Right lobe of liver (tissue), 6 donors: ENCODE measurements at regions not wholly inside any gene's neighbourhood (a gene's known extent, or its start where the extent isn't known, plus 50 kb on each side); places are given as distances from the start of the nearest gene placed in this dataset.

ENCODE experiments used
- ATAC-seq, 4 donors: fragments of 200-7000 bp; cut with Tn5 transposase; one replicate each; pipeline ENCODE4 v1.9.1; 2020; ENCODE audit warnings: mild to moderate bottlenecking in 4 of 4, moderate library complexity in 4 of 4
- DNase-seq, 3 donors: peaks; one replicate each; pipeline ENCODE4 v3.0.0-alpha.2; 2020
- H3K27ac ChIP-seq, 3 donors: fragments of 200-600 bp; one replicate each; pipeline ENCODE4 v1.8.0; 2022
- H3K27me3 ChIP-seq, 2 donors: fragments of 200-600 bp; one replicate each; pipeline ENCODE4 v1.8.0; 2022
- H3K36me3 ChIP-seq, 4 donors: fragments of 200-600 bp; sonication (generic) in 1 of 4; one replicate each; pipeline versions ENCODE4 v1.5.1 to v1.8.0; 2017 to 2022; ENCODE audit warnings: control low read depth in 1 of 4
- H3K4me1 ChIP-seq, 4 donors: fragments of 200-600 bp; sonication (generic) in 1 of 4; one replicate each; pipeline versions ENCODE4 v1.5.1 to v1.8.0; 2017 to 2022; ENCODE audit warnings: control low read depth in 1 of 4
- H3K4me3 ChIP-seq, 3 donors: fragments of 200-600 bp; one replicate each; pipeline ENCODE4 v1.8.0; 2022
- H3K9me3 ChIP-seq, 4 donors: fragments of 200-600 bp; sonication (generic) in 1 of 4; one replicate each; pipeline versions ENCODE4 v1.5.1 to v1.8.0; 2017 to 2022; ENCODE audit warnings: control low read depth in 1 of 4
- CTCF ChIP-seq, 4 donors: fragments of 200-600 bp in 3 of 4; fragments of 450-650 bp in 1 of 4; IDR thresholded peaks; one replicate each; pipeline versions ENCODE4 v1.5.1 to v1.8.0; 2016 to 2022; ENCODE audit warnings: antibody characterized with exemption in 4 of 4, mild to moderate bottlenecking in 2 of 4
- POLR2A ChIP-seq: fragments of 450-650 bp; IDR thresholded peaks from one replicate; pipeline ENCODE4 v1.6.1; 2017; ENCODE audit warnings: antibody characterized with exemption, mild to moderate bottlenecking
- whole genome bisulfite sequencing: methylation state at CpG from one replicate; pipeline ENCODE4 v1.1.6; 2018; ENCODE audit warnings: low coverage, low lambda C conversion rate; ENCODE audit not compliant: insufficient coverage; ENCODE audit errors: missing lambda C conversion rate; 5-methylcytosine and 5-hydroxymethylcytosine counted together
- intact Hi-C, 2 donors: fragments of 100-400 bp; cut with DNase I; formaldehyde crosslinking; loops; one replicate each; pipeline versions ENCODE4 v1.11.2 to v1.14.1; 2022
- donor health status: DM: no; HTN: yes; CAD: no.
- donor health status: DM: no; HTN: no; CAD: no.
- donor health status: DM: no; HTN: no; CAD: no.
- donor health status: DM: no; HTN: yes; CAD: no.
- donor health status: DM: no; HTN: yes; CAD: no.

GRCh38 chr7:81349044-81349443 is 420.8 kb downstream of the HGF start:
- 76% methylated on average over 5 of the region's 5 CpGs for WGBS
- ATAC-seq (no peak), DNase-seq (no peak)
- H3K27ac ChIP-seq: no peak overlapping the region
- H3K9me3 ChIP-seq: no peaks in the 10 kb centered on the region
- intact Hi-C loops: no loop called here
- no peaks in the 10 kb centered on the region for H3K4me1 ChIP-seq
- H3K4me3 ChIP-seq: no peak overlapping the region
- no peaks in the 10 kb centered on the region for H3K27me3 ChIP-seq
- H3K36me3 ChIP-seq: no peaks in the 10 kb centered on the region
- TF ChIP-seq POLR2A: no peak
- TF ChIP-seq CTCF (IDR thresholded peaks at IDR 0.05): no peak

GRCh38 chr7:81339946-81340345 is 421.1 kb upstream of the SEMA3C start:
- H3K27ac ChIP-seq: no peak overlapping the region
- H3K36me3 ChIP-seq: no peaks in the 10 kb centered on the region
- ATAC-seq (no peak), DNase-seq (no peak)
- no peak overlapping the region for H3K4me3 ChIP-seq
- 27% methylated on average over 2 of the region's 2 CpGs for WGBS
- TF ChIP-seq CTCF (IDR thresholded peaks at IDR 0.05): no peak
- TF ChIP-seq POLR2A: no peak
- intact Hi-C loops: no loop called here
- no peaks in the 10 kb centered on the region for H3K4me1 ChIP-seq
- no peaks in the 10 kb centered on the region for H3K9me3 ChIP-seq
- H3K27me3 ChIP-seq: no peaks in the 10 kb centered on the region

DNA sequence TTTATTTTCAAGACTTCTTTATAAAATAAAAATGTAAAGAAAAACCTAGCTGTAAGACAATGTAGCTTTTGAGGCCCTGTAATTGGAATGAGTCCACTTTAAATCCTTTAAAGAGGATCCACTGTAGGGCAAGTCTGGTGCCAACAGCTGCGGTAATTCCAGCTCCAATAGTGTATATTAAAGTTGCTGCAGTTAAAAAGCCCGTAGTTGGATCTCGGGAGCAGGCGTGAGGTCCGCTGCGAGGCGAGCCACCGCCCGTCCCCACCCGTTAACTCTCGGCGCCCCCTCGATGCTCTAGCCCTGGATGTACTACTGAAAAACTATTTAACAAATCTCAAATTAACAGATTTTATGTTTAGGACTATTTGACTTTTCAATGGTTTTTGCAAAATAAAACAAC is 414.7 kb upstream of the SEMA3C start:
- no peak for ATAC-seq
- TF ChIP-seq POLR2A (no peak), CTCF (IDR thresholded peaks at IDR 0.05) (no peak)
- Histone ChIP-seq H3K27ac (no peak overlapping the region), H3K4me3 (no peak overlapping the region), H3K4me1 (no peaks in the 10 kb centered on the region), H3K36me3 (no peaks in the 10 kb centered on the region), H3K9me3 (no peaks in the 10 kb centered on the region), H3K27me3 (no peaks in the 10 kb centered on the region)
- DNase-seq: no peak
- intact Hi-C loops: no loop called here
- WGBS: 73% methylated on average over 13 of the region's 13 CpGs

DNA sequence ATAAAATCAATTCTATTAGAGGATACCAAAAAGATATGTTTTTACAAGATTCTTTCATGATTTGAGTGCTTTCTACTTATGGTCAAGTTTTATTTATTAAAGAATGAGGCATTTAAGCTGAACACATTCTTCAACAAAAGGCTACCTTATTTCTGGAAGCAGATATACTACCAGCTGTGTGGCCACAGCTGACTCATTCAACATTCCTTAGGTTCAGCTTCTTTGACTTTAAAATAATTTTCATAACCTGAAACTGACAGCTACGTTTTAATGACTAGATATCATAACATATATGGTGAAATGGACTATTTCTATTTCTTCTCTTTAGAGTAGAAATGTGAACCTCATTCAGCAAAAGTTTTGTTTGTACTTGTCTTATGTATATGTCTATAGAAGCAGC is 414.2 kb upstream of the SEMA3C start:
- no peaks in the 10 kb centered on the region for H3K36me3 ChIP-seq
- H3K27me3 ChIP-seq: no peaks in the 10 kb centered on the region
- no peak for DNase-seq
- intact Hi-C loops: no loop called here
- no peak overlapping the region for H3K4me3 ChIP-seq
- H3K9me3 ChIP-seq: no peaks in the 10 kb centered on the region
- TF ChIP-seq POLR2A (no peak), CTCF (IDR thresholded peaks at IDR 0.05) (no peak)
- 61% methylated on average over 1 of the region's 1 CpG for WGBS
- ATAC-seq: no peak
- no peaks in the 10 kb centered on the region for H3K4me1 ChIP-seq
- no peak overlapping the region for H3K27ac ChIP-seq
